Esophagus (tissue), 2 donors: ENCODE measurements at regions not wholly inside any gene's neighbourhood (a gene's known extent, or its start where the extent isn't known, plus 50 kb on each side); places are given as distances from the start of the nearest gene placed in this dataset.
A peak's percentile ranks its signal among the peaks of the same experiment; 100 is the strongest.

Experiments
- H3K27ac ChIP-seq, 2 donors: one replicate each; pipeline ENCODE4 v1.5.1; 2013; ENCODE audit warnings: low read depth in 2 of 2, mild to moderate bottlenecking in 2 of 2, inconsistent platforms in 1 of 2, low read length in 1 of 2, moderate library complexity in 1 of 2
- H3K27me3 ChIP-seq, 2 donors: one replicate each; pipeline ENCODE4 v1.6.1; 2013; ENCODE audit warnings: low read length in 2 of 2, control low read depth in 1 of 2, mild to moderate bottlenecking in 1 of 2; ENCODE audit not compliant: insufficient read depth in 2 of 2, control insufficient read depth in 1 of 2
- H3K36me3 ChIP-seq, 2 donors: one replicate each; pipeline ENCODE4 v1.6.1; 2013; ENCODE audit warnings: low read length in 1 of 2; ENCODE audit not compliant: control insufficient read depth in 2 of 2, insufficient read depth in 2 of 2
- H3K4me1 ChIP-seq, 2 donors: one replicate each; pipeline ENCODE4 v1.6.1; 2013; ENCODE audit warnings: low read length in 1 of 2; ENCODE audit not compliant: control insufficient read depth in 2 of 2, insufficient read depth in 2 of 2
- H3K4me3 ChIP-seq, 2 donors: one replicate each; pipeline ENCODE4 v1.5.1; 2013; ENCODE audit warnings: low read length in 2 of 2, mild to moderate bottlenecking in 2 of 2, low read depth in 1 of 2, moderate library complexity in 1 of 2
- H3K9me3 ChIP-seq, 2 donors: one replicate each; pipeline ENCODE4 v1.6.1; 2013; ENCODE audit warnings: mild to moderate bottlenecking in 2 of 2, low read depth in 1 of 2, low read length in 1 of 2, moderate library complexity in 1 of 2; ENCODE audit not compliant: control insufficient read depth in 2 of 2, insufficient read depth in 1 of 2
- WGBS, 2 donors: extraction: QIAGEN DNeasy Blood & Tissue Kit; methylation state at CpG; one replicate each; pipeline ENCODE4 v1.1.7; 2013; 5-methylcytosine and 5-hydroxymethylcytosine counted together
- donor health status: healthy with polysubstance abuse.
- donor health status: Bipolar disorder and iron deficiency.

DNA sequence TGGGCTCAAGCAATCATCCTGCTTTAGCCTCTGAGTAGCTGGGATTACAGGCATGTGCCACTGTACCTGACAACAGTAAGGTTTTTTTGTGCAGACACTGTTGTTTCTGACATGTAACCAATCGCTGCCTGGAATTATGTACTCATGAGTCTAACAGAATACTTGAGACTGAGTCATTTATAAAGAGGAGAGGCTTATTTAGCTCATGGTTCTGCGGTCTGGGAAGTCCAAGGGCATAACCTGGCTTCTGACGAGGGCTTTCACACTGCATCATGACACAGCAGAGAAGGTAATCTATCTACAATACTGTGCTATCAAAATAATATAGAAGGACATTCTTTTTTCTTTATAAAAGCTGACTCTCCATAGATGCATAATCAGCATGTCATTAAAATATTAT lies 115.5 kb upstream of the STOX2 start:
- Histone ChIP-seq H3K4me3 (no peak overlapping the region), H3K27ac (no peak overlapping the region), H3K9me3 (peaks cover 2 to 7% of the 10 kb centered on the region in 2 donors), H3K27me3 (no peaks in the 10 kb centered on the region), H3K36me3 (no peaks in the 10 kb centered on the region), H3K4me1 (no peaks in the 10 kb centered on the region)
- 83 to 88% methylated on average over 3 of the region's 3 CpGs for WGBS, 2 donors

DNA sequence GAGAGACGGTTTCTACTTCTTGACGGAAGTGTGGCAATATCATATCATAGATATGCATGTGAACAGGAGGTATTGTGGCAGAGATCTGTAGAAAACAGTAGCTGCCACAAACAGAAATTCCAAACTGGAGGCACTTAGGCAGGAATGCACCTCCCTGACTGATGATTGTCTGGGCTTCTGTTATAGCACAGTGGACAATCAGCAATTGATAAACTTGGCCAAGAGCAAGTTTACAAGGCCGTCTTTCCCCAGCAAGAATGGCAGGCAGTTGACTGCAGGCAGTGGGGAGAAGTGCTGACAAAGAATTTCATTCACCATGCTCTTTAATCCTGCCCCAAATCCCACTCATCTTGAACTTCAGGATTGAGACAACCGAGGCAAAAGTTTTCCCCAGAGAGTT lies 114.4 kb upstream of the STOX2 start:
- H3K4me1 ChIP-seq, result no peaks in the 10 kb centered on the region
- H3K27me3 ChIP-seq, result no peaks in the 10 kb centered on the region
- 82 to 84% methylated on average over 4 of the region's 4 CpGs for WGBS, 2 donors
- peaks cover 2 to 7% of the 10 kb centered on the region in 2 donors for H3K9me3 ChIP-seq
- H3K4me3 ChIP-seq, result no peak overlapping the region
- no peaks in the 10 kb centered on the region for H3K36me3 ChIP-seq
- H3K27ac ChIP-seq, result no peak overlapping the region

DNA sequence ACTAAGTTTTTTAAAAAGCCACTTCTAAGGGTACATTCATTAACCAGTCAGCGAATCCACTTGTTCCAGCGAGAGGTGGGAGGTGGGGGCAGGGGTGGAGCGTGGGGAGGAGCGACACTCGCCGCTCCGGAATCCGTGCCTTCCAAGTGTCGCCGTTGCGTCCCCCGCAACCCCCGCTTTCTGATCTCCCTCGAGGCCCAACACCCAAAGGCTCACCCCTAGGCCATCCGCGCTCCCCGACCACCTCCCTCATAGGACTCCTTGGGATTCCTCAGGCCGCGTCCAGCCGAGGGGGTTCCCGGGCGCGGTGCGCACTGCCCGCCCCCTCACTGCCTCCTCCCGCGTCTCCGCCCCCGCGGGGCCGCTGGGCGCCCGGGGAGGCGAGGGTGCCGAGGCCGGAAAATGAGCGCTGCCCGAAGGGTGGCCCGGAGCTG lies 108.1 kb upstream of the STOX2 start:
- Histone ChIP-seq H3K27ac (peak overlapping the region; percentile 69 to 85), H3K36me3 (no peaks in the 10 kb centered on the region), H3K9me3 (peaks cover 0 to 7% of the 10 kb centered on the region in 2 donors), H3K4me3 (peak overlapping the region; percentile 67 to 69), H3K27me3 (no peaks in the 10 kb centered on the region), H3K4me1 (peaks cover 0 to 2% of the 10 kb centered on the region in 2 donors)
- 2 to 3% methylated on average over 36 to 39 of the region's 39 CpGs for WGBS, 2 donors

DNA sequence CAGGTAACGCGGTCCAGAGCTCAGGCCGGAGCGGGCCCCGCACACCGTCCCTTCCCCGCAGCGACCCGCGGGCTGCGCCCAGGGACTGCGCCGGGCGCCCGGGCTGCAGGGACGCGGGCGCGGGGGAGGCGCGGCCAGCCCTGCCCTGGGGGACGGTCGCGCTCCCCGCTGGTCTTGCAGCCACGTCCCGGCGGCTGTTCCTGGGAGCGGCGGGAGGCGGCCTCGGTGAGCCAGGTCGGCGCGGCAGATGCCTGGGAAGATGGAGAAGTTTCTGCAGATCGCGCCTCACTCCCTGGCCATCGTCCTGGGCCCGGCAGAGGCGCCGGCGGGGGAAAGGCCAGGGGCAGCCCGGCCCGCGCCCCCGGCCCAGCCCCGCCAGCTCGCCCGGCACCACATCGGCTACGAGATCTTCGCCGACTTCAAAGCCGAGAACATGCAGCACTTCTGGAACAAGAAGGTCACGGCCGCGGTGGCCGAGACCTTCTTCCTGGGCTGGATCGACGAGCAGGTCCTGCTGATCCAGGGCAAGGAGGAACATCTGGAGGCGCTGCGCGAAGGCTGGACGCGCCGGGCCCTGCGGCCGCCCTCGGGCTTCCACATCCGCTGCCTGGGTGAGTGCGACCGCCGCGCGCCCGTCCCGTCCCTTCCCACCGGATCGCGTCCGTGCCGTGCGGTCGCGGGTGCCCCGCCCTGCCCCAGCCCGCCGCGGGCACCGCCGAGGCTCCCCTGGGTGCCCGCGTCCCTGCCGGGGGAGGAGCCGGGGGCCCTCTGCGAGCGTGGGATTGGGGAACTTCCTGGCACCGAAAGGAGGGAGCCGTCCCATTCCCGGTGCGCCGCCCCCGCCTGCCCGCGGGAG lies 107.4 kb upstream of the STOX2 start:
- Histone ChIP-seq H3K4me1 (peaks cover 0 to 2% of the 10 kb centered on the region in 2 donors), H3K9me3 (peaks cover 0 to 7% of the 10 kb centered on the region in 2 donors), H3K27me3 (no peaks in the 10 kb centered on the region), H3K4me3 (peak overlapping the region; percentile 67 to 69), H3K36me3 (no peaks in the 10 kb centered on the region), H3K27ac (peak overlapping the region; percentile 69 to 85)
- WGBS, 2 donors, result 1% methylated on average over 58 to 105 of the region's 105 CpGs

DNA sequence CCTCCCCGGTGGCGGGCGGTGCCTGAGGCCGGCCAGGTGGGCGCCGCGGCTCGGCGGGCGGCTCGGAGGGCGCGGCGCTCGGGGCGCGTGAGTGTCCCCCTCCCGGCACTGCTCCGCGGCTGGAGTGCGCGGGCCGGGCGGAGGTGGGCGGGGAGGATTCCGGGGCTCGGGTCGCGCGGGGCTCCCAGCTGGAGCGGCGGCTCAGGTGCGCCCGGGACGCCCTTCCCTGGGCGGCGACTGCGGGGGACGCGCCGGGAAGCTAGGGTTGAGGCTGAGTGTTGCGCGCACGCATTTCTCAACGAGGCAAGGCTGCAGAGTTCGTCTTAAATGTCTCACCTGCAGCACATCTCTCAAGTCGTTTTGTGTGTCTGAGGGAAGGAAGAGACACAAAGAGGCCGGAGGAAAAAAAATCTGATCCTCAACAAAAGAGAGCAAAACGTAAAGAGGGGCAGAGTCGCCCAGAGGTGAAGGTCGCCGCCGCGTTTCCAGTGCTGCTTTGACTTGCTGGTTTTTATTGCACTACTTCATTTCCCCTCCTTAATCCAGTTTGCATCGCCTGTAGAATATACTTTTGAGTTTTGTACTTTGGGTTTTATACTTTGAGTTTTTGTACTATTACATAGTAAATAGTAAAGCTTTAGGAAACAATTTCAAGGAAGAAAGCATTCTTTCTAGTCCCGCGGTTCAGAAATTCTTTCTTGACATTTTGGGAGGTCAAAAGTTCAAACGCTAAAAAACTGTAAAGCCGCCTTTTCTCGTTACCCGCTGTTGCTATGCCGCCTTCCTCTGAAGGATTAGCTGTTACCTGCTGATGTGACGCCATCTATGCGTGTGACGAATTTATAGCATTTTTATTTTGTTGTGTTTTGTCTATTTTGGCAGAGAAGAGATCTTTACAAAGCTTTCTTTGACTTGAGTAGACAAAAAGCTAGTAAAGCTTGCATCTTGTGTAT lies 106.5 kb upstream of the STOX2 start:
- peaks cover 0 to 2% of the 10 kb centered on the region in 2 donors for H3K4me1 ChIP-seq
- H3K27ac ChIP-seq, result peak overlapping the region; percentile 69 to 85

DNA sequence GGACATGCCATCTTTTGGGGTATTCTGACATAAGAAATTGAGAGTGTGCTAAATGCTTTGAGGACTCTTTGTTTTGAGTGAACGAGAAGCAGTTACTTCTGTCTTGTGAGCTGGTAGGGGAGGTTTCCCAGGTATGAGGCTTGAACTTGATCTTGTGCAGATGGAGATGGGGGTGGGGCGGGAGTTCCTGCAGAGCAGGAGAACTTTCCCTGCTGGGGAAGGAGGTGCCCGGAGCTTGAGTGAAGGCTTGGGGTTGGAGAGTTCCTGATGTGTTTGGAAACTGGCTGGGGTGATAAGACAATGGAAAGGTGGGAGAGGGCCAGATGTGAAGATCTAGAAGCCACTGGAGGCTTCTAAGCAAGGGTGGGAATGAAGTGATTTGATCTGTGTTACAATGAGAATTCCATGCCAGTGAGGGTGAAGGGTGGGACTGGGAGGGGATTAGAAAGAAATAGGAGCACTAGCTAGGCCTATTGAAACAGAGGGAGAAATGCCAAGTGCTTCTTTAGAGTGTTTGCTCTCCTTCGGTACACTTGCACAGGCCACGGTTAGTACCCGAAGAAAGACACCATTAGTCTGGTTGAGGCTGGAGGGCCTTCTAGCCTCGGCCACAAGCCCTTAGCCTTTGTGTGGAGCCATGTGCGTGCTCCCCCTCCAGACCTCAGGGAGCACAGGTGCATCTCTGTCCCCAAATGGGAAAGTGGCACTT lies 103.5 kb upstream of the STOX2 start:
- Histone ChIP-seq H3K27me3 (no peaks in the 10 kb centered on the region), H3K4me3 (no peak overlapping the region)

More for the DNA sequence above, 106.5 kb upstream of the STOX2 start:
- H3K9me3 ChIP-seq, result no peaks in the 10 kb centered on the region
- H3K36me3 ChIP-seq, result no peaks in the 10 kb centered on the region
- 3 to 4% methylated on average over 58 to 65 of the region's 65 CpGs for WGBS, 2 donors
- no peaks in the 10 kb centered on the region for H3K27me3 ChIP-seq
- H3K4me3 ChIP-seq, result peak overlapping the region; percentile 67 to 69

DNA sequence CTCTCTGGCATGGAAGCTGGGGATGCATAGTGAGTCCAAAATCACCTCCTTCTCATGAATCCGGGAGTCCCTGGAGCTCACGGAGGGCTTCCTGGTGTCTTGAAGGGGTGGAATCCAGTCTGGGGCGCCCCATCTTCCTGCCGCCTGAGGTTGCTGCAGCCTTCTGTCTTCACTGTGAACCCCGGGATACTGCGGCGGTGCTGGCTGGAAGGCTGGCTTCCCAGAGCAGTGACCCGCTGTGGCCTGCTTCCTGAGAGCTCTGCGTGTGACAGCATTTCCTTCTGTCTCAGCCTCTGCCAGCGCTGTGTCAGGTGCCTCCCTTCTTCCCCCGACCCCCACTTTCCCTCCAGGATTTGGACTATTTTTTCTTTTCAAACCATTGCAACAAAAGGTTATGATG lies 98.8 kb upstream of the STOX2 start:
- peak overlapping the region in 1 of 2 donors; percentile 6 for H3K27ac ChIP-seq
- no peaks in the 10 kb centered on the region for H3K27me3 ChIP-seq
- WGBS, 2 donors, result 83 to 89% methylated on average over 11 of the region's 11 CpGs
- H3K9me3 ChIP-seq, result no peaks in the 10 kb centered on the region
- no peak overlapping the region for H3K4me3 ChIP-seq
- peaks cover 0 to 2% of the 10 kb centered on the region in 2 donors for H3K4me1 ChIP-seq
- no peaks in the 10 kb centered on the region for H3K36me3 ChIP-seq

More for the DNA sequence above, 103.5 kb upstream of the STOX2 start:
- 53 to 56% methylated on average over 8 of the region's 8 CpGs for WGBS, 2 donors
- no peaks in the 10 kb centered on the region for H3K9me3 ChIP-seq
- no peaks in the 10 kb centered on the region for H3K36me3 ChIP-seq
- H3K27ac ChIP-seq, result peak overlapping the region in 1 of 2 donors; percentile 41
- peaks cover 0 to 2% of the 10 kb centered on the region in 2 donors for H3K4me1 ChIP-seq

DNA sequence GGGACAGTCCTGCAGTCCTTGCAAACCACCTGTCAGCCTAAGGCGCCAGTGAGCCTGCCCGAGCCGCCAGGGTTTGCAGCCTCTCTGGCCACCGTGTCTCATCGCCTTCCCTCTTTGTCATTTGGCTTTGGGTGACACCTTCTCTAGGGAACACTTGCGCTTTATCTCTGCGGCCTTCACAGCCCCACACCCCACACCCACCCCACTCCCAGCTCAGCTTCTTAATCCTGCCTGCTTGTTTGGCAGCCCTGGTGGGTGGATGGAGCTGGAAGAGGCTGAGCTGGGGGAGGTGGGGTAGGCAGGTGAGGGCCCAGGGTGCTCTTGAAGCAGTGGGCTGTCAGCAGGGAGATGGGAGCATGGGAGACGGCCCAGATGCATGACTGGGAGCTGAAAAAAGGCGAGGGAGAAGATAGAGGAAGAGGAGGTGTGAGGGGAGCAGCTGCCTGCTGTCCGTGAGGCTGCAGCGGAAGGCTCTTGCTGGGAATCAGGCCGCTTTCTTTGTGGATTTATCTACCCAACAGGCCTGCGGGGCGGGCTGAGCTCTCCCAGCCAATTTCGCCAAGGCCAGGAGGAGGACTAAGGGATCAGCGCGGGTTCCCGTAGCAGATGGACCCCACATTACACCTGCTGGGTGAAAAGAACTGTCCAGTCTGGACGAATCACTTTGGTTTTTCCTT lies 97.5 kb upstream of the STOX2 start:
- H3K9me3 ChIP-seq, result no peaks in the 10 kb centered on the region
- H3K36me3 ChIP-seq, result no peaks in the 10 kb centered on the region
- H3K27me3 ChIP-seq, result no peaks in the 10 kb centered on the region
- H3K4me3 ChIP-seq, result no peak overlapping the region
- H3K4me1 ChIP-seq, result no peaks in the 10 kb centered on the region
- peak overlapping the region in 1 of 2 donors; percentile 22 for H3K27ac ChIP-seq
- WGBS, 2 donors, result 72 to 87% methylated on average over 19 of the region's 19 CpGs
